HG03196 (cell line): ENCODE measurements at regions not wholly inside any gene's neighbourhood (a gene's known extent, or its start where the extent isn't known, plus 50 kb on each side); places are given as distances from the start of the nearest gene placed in this dataset.
"Not testable (repeated sequence)": the region's sequence is repeated elsewhere in the genome, so short reads cannot be mapped to it uniquely, and the experiment has no call there.

Source experiments
- ATAC-seq: cut with Tn5 transposase; IDR thresholded peaks from one replicate; pipeline ENCODE4 v1.9.1; 2021; ENCODE audit not compliant: unreplicated experiment

DNA sequence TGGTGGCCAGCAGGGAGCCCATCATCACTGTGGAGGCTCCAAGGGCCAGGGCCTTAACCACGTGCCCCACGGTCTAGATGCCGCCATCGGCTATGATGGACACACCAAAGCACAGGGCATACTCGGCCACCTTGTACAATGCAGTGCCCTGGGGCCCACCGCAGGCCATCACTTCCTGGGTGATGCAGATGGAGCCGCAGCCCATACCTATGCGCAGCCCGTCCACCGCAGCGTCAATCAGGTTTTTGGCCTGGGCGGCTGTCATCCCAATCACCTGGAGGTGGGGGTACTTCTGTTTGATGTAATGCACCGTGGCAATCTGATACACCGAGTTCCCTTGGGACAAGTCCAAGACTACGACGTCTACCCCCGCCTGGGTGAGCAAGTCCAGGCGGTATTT, 153.3 kb upstream of the ZSWIM2 start:
- ATAC-seq = no peak

- ATAC-seq = no peak
Measured at GRCh38 chr2:187001248-187001647, 152.3 kb upstream of the ZSWIM2 start.

- no peak for ATAC-seq
Measured at GRCh38 chr2:186995092-186995491, 146.1 kb upstream of the ZSWIM2 start.

GRCh38 chr2:186992597-186992996, 143.6 kb upstream of the ZSWIM2 start:
- ATAC-seq = no peak

DNA sequence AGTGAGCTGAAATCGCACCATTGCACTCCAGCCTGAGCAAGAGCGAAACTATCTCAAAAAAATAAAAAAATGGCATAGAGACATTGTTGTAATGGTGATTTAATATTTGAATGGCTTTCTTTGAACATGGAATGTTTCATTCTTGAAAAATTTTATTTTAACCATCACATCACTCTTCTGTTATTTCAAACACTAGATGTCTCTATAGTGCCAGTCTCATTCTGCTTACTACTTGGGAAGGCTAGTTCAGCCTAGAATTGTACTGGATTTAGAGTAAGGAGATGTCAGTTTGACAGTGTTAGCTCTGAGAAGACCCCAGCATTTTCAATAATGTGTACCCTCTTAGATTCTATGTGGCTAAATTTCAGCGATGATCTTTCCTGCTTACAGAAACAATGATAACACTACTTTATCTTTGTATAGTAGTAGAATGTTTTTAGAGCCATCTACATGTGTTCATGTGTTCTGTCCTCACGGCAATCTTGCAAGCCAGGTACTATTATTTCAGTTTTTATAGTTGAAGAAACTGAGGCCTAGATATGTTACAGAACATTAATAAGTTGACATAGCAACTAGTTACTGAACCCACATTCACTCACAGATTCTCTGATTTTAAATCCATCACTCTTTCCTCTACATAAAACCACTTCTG, 142.9 kb upstream of the ZSWIM2 start:
- no peak for ATAC-seq

- no peak for ATAC-seq
Measured at GRCh38 chr2:186984966-186985365, 136.0 kb upstream of the ZSWIM2 start.

DNA sequence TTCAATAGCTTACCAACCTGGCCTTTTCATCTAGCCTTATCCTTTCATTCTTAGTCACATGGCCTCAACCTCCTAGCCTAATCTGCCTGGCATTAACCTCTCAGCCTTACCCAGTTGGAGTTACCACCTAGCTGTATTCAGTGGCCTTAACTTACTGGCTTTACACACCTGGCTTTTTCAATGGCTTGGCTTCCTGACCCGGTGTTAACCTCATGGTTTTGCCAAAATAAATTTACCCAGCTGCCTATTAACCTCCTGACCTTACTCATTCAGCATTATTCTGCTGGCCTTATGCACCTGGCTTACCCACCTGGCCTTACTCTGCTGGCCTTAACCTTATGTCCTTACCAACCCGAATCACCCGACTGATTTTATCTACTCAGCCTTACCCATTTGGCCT, 135.5 kb upstream of the ZSWIM2 start:
- ATAC-seq = no peak

DNA sequence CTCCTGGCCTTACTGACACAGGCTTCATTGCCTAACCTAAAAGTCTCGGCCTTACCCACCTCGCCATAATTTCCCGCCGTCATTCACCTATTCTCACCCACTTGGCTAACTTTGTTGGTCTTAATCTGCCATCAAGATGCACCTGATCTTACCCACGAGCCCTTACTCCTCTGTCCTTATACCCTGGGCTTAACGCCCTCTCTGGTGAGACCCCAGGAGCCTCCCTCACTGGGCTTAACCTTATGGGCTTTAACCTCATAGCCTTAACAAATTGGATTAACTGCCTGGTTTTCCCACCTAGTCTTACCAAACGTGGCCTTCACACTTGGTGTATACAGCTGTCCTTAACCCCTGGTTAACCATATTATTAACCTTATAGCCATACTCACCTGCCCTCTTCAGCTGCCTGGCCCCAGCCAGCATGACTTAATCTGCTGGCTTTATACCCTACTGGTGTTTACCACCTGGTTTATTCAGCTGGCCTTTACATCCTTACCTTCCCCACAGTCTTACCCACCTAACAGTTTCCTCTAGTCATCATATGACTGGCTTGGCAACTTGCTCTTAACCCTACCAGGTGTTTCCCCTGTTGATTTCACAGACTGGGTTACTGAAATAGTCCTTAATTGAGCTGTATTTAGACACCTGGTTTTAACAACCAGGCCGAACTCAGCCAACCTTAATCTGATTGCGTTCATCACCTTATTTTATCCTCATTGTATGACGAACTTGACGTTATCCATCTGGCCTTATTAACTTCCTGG, 132.0 kb upstream of the ZSWIM2 start:
- ATAC-seq = no peak

DNA sequence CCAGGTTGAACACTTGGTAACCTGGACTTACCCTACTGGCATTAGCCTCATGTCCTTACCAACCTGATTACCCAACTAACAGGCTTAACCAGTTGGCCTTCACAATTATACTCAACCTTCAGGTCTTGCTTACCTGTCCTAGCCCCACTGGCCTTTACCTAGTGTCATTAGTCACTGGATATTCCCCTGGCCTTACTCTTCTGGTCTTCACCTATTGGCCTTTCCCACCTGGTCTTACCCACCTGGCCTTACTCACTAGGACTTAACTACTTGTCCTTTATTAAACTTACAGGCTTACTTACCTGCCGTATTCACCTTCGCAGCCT, 131.1 kb upstream of the ZSWIM2 start:
- no peak for ATAC-seq

GRCh38 chr2:186979439-186980116, 130.6 kb upstream of the ZSWIM2 start:
- no peak for ATAC-seq

- no peak for ATAC-seq
Measured at GRCh38 chr2:186977433-186978045, 128.6 kb upstream of the ZSWIM2 start.

DNA sequence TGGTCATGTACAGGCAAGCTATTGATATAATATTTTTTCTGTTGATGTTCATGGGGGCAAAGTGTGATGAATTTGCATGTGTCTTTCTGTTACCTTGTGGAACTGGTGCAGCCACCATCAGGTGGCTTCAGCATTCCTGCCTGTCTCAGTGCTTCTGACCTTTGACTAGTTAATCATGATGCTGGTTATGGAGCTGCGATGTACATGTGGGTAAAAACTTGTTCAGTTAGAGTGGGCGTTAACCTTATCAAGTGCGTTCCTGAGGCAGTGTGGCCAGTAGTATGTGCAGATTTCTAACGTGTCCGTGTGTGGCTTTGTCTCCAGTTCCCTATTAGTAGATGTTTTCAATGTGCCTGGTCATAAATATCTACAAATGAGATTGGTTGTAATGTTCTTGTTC, 127.4 kb upstream of the ZSWIM2 start:
- ATAC-seq = no peak

DNA sequence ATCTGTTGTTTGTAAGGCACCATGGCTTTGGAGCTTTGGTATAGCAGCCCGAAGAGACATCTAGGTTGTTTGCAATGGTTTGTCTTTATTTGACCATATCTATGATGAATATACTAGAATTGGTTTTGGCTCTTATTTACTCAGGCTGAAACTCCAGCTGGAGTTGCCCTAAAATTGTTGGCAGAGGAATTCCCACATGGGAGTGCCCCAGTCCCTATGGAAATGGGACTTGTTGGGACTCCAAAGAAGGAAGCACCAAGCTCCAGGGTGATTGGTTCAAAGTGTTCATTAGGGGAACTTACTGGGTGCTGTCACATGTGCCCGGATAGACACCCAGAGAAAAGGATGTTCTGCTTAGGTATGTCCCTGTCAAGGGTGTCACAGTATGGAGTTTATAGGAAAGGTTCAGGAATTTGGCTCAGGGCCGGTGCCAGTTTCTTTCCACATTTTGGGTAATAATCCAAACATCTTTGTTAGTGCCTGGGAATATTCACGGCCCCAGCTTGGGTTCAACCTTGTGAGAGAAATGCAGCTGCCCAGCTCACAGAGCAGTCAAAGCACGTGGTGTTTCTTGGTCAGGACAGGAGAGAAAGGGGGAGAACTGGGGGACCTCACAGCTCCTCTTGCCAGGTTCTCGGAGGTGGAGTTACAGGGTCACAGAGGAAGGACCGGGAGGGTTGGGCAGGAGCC, 123.5 kb upstream of the ZSWIM2 start:
- no peak for ATAC-seq

DNA sequence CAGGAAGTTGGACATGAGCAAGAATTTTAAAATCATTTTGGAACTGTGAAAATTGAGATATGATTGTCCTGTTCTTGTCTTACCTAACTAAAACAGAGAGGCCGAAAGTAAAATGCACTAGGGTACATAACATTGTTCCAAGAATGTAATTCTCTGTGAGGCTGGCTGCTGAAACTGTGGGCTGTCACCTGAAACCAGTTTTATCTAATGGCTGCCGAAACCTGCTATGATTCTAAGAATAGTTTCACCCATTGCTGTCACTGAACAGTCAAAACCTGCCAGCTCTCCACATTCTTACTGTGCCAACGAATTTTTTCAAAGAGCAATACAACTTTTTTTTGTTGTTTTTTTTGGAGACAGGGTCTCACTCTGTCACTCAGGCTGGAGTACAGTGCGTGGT, 119.3 kb upstream of the ZSWIM2 start:
- peak; percentile 78 for ATAC-seq

DNA sequence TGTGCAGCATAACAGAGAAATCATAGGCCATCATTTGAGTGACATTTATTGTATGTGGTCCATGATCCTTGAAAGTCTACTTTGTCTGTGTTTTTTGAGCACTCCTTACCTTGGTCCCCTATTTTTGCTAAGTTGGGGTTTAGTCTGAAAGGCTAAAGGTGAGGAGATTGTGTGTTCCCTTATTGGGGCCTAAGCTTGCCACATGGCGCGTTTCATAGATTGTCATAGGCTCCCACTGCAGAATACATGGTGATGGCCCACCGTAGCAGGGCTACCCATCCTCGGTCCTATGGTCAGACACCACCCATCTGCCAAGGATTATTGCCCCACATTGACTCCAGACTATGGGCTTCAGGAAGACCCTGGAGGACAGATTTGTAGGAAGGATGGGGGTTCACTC, 117.0 kb upstream of the ZSWIM2 start:
- no peak for ATAC-seq

DNA sequence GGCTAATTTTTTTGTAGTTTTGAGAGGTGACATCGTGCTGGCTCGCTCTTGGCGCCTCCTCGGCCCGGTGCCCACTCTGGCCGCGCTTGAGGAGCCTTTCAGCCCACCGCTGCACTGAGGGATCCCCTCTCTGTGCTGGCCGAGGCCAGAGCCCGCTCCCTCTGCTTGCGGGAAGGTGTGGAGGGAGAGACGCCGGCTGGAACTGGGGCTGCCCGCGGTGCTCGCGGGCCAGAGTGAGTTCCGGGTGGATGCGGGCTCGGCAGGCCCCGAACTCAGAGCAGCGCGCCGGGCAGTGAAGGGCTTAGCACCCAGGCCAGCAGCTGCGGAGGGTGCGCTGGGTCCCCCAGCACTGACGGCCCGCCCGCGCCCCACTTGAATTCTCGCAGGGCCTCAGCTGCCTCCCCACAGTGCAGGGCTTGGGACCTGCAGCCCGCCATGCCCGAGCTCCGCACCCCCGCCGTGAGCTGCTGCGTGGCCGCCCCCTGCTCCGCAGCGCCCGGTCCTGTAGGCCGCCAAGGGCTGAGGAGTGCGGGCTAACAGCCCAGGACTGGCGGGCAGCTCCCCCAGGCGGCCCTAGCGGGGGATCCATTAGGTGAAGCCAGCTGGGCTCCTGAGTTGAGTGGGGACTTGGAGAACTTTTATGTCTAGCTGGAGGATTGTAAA, 113.2 kb upstream of the ZSWIM2 start:
- no peak for ATAC-seq

GRCh38 chr2:186960241-186960640, 111.3 kb upstream of the ZSWIM2 start:
- ATAC-seq = not testable (repeated sequence)

DNA sequence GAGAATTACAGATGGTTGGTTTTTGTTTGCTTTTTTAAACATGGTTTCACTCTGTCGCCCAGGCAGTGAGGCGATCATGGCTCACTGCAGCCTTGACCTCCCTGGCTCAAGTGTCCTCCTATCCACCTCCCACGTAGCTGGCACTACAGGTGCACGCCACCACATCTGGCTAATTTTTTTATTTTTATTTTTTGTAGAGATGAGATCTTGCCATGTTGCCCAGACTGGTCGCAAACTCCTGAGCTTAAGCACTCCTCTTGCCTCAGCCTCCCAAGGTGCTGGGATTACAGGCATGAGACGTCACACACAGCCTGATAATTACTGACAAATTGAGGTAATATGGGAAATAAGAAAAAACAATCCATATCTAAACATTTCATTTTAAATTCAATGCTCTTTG, 110.5 kb upstream of the ZSWIM2 start:
- no peak for ATAC-seq

- no peak for ATAC-seq
Measured at GRCh38 chr2:186950694-186951093, 101.7 kb upstream of the ZSWIM2 start.

DNA sequence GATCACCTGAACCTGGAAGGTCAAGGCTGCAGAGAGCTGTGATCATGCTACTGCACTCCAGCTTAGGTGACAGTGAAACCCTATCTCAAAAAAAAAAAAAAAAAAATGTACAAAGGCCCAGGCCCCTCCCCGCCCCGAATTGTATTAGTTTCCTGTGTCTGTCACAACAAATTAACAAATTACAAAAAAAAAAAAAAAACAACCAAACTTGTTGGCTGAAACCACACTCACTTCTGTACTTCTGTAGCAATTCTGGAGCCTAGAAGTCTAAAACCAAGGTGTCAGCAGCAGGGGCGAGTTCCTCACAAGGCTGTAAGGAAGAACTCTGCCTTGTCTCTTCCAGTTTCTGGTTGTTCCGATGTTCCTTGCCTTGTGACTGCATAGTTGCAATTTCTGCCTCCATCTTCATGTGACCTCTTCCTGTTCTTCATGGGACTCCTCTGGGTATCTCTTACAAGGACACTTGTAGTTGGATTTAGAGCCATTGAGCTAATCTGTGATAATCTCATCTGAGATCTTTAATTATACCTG, 100.8 kb upstream of the ZSWIM2 start:
- no peak for ATAC-seq

- no peak for ATAC-seq
Measured at GRCh38 chr2:186947516-186947915, 98.5 kb upstream of the ZSWIM2 start.
